B cell (primary cell): ENCODE measurements at regions not wholly inside any gene's neighbourhood (a gene's known extent, or its start where the extent isn't known, plus 50 kb on each side); places are given as distances from the start of the nearest gene placed in this dataset.

Source experiments
- ATAC-seq: fragments of 200-7000 bp; cut with Tn5 transposase; one replicate; pipeline ENCODE4 v1.10.0; 2021; ENCODE audit warnings: low read depth, mild to moderate bottlenecking, moderate number of reproducible peaks, moderate library complexity
- CTCF ChIA-PET: fragments of 350-600 bp; sonication (Branson Sonifier 250); formaldehyde crosslinking; loops from one replicate; lab custom pipeline; 2021; ENCODE audit warnings: antibody characterized with exemption, inconsistent platforms; lab: Charles Lee
- POLR2A ChIA-PET: fragments of 350-600 bp; sonication (Branson Sonifier 250); formaldehyde crosslinking; loops from one replicate; lab custom pipeline; 2021; ENCODE audit warnings: antibody characterized with exemption; lab: Charles Lee
- DNase-seq: peaks from one replicate; pipeline ENCODE4 v3.0.0; 2013
- H2AFZ ChIP-seq: 2 replicates; pipeline ENCODE4 v1.6.1; 2012; ENCODE audit warnings: mild to moderate bottlenecking, low read depth, low read length; ENCODE audit not compliant: insufficient read depth, poor library complexity, severe bottlenecking
- H3K27ac ChIP-seq, 2 donors: 1 replicate in 1 of 2; 2 replicates in 1 of 2; pipeline ENCODE4 v1.5.1; 2012 to 2013; ENCODE audit warnings: low read length in 2 of 2, mild to moderate bottlenecking in 2 of 2, moderate library complexity in 1 of 2
- H3K27me3 ChIP-seq, 4 experiments: fragments of 200-600 bp in 1 of 4; sonication (generic) in 1 of 4; replicated peaks in 1 of 4; 1 replicate in 2 of 4; 2 replicates in 2 of 4; pipeline versions ENCODE4 v1.6.1 to v1.7.0; 2013 to 2016; ENCODE audit warnings: low read length in 3 of 4, mild to moderate bottlenecking in 2 of 4, mixed read lengths in 1 of 4, moderate library complexity in 1 of 4; ENCODE audit not compliant: insufficient read depth in 4 of 4, control insufficient read depth in 3 of 4; ENCODE audit errors: control extremely low read depth in 1 of 4
- H3K36me3 ChIP-seq, 2 experiments: replicated peaks in 1 of 2; 1 replicate in 1 of 2; 2 replicates in 1 of 2; pipeline versions ENCODE4 v1.6.1 to v1.7.1; 2013; ENCODE audit warnings: low read length in 1 of 2; ENCODE audit not compliant: insufficient read depth in 2 of 2, control insufficient read depth in 1 of 2; ENCODE audit errors: control extremely low read depth in 1 of 2, extremely low read depth in 1 of 2
- H3K4me1 ChIP-seq, 2 donors: fragments of 200-600 bp in 1 of 2; sonication (generic) in 1 of 2; 1 replicate in 1 of 2; 2 replicates in 1 of 2; pipeline versions ENCODE4 v1.5.1 to v1.6.1; 2013 to 2017; ENCODE audit warnings: low read length in 2 of 2; ENCODE audit not compliant: control insufficient read depth in 2 of 2, insufficient read depth in 2 of 2
- H3K4me2 ChIP-seq: replicated peaks from 2 replicates; pipeline ENCODE3; 2012; ENCODE audit warnings: mild to moderate bottlenecking, low read depth, low read length; ENCODE audit not compliant: poor library complexity, severe bottlenecking
- H3K4me3 ChIP-seq, 5 experiments: fragments of 200-600 bp in 1 of 5; sonication (generic) in 1 of 5; 1 replicate in 3 of 5; 2 replicates in 2 of 5; pipeline versions ENCODE4 v1.5.1 to v1.7.0; 2011 to 2016; ENCODE audit warnings: low read length in 4 of 5, mild to moderate bottlenecking in 4 of 5, low read depth in 2 of 5, control low read depth in 1 of 5, moderate library complexity in 1 of 5; ENCODE audit not compliant: insufficient read depth in 1 of 5; ENCODE audit errors: control extremely low read depth in 1 of 5, extremely low read depth in 1 of 5
- H3K79me2 ChIP-seq: fragments of 200-600 bp; sonication (generic); one replicate; pipeline ENCODE4 v1.6.0; 2016; ENCODE audit warnings: low read length; ENCODE audit not compliant: control insufficient read depth, insufficient read depth
- H3K9ac ChIP-seq: fragments of 200-600 bp; sonication (generic); 2 replicates; pipeline ENCODE4 v1.6.1; 2017; ENCODE audit warnings: mild to moderate bottlenecking, low read length, moderate library complexity
- H3K9me3 ChIP-seq, 3 donors: one replicate each; pipeline versions ENCODE4 v1.6.1 to v1.7.1; 2013; ENCODE audit warnings: low read length in 2 of 3; ENCODE audit not compliant: control insufficient read depth in 2 of 3, insufficient read depth in 1 of 3; ENCODE audit errors: control extremely low read depth in 1 of 3
- H4K20me1 ChIP-seq: 2 replicates; pipeline ENCODE4 v1.6.0; 2012; ENCODE audit warnings: mild to moderate bottlenecking, low read length; ENCODE audit not compliant: insufficient read depth, control insufficient read depth, poor library complexity, severe bottlenecking
- H3K27ac Mint-ChIP-seq: one replicate; pipeline ENCODE4 v1.8.0; 2021; ENCODE audit warnings: mixed read lengths
- H3K27me3 Mint-ChIP-seq: one replicate; pipeline ENCODE4 v1.8.0; 2021; ENCODE audit warnings: mixed read lengths
- H3K4me1 Mint-ChIP-seq: one replicate; pipeline ENCODE4 v1.8.0; 2021; ENCODE audit warnings: mixed read lengths
- H3K4me3 Mint-ChIP-seq: one replicate; pipeline ENCODE4 v1.8.0; 2021; ENCODE audit warnings: mixed read lengths
- H3K9me3 Mint-ChIP-seq: one replicate; pipeline ENCODE4 v1.8.0; 2022; ENCODE audit warnings: mixed read lengths; ENCODE audit not compliant: insufficient read depth
- CTCF ChIP-seq: fragments of 200-600 bp; IDR thresholded peaks from one replicate; pipeline ENCODE4 v1.8.0; 2022; ENCODE audit warnings: antibody characterized with exemption, mild to moderate bottlenecking
- EZH2 ChIP-seq: IDR thresholded peaks from 2 replicates; pipeline ENCODE4 v1.6.1; 2012; ENCODE audit warnings: borderline replicate concordance, low read depth, mild to moderate bottlenecking, moderate library complexity, low read length; ENCODE audit not compliant: insufficient read depth, poor library complexity, severe bottlenecking
- WGBS: methylation state at CpG from one replicate; pipeline ENCODE4 v1.1.5; 2013; ENCODE audit warnings: missing lambda C conversion rate; ENCODE audit not compliant: insufficient coverage; 5-methylcytosine and 5-hydroxymethylcytosine counted together
- intact Hi-C: fragments of 100-400 bp; cut with micrococcal nuclease; formaldehyde crosslinking; loops from one replicate; pipeline ENCODE4 v1.10.0; 2022

GRCh38 chr14:87387806-87388205 lies 605.2 kb downstream of the GALC start:
- CTCF ChIA-PET, result no interaction called here
- Histone ChIP-seq H3K4me3 (no peak overlapping the region), H3K9ac (no peak overlapping the region), H3K27ac (no peak overlapping the region), H3K27me3 (no peaks in the 10 kb centered on the region), H4K20me1 (no peaks in the 10 kb centered on the region), H3K4me2 (no peak overlapping the region), H3K36me3 (no peaks in the 10 kb centered on the region), H3K4me1 (no peaks in the 10 kb centered on the region), H2AFZ (no peak overlapping the region), H3K79me2 (no peaks in the 10 kb centered on the region), H3K9me3 (peaks cover 0 to 8% (median 0%) of the 10 kb centered on the region in 3 donors)
- no peak for ATAC-seq
- Mint-ChIP-seq H3K9me3 (peaks cover 7% of the 10 kb centered on the region), H3K27ac (no peak overlapping the region), H3K4me1 (no peaks in the 10 kb centered on the region), H3K27me3 (no peaks in the 10 kb centered on the region), H3K4me3 (no peak overlapping the region)
- intact Hi-C loops, result no loop called here
- TF ChIP-seq EZH2 (no peak), CTCF (no peak)
- 94% methylated on average over 3 of the region's 6 CpGs for WGBS
- no peak for DNase-seq
- POLR2A ChIA-PET, result no interaction called here

GRCh38 chr14:87386524-87386923 lies 606.5 kb downstream of the GALC start:
- no peak overlapping the region for H3K4me2 ChIP-seq
- no peak overlapping the region for H3K4me3 ChIP-seq
- ChIA-PET POLR2A (no interaction called here), CTCF (no interaction called here)
- intact Hi-C loops, result no loop called here
- H4K20me1 ChIP-seq, result no peaks in the 10 kb centered on the region
- Mint-ChIP-seq H3K9me3 (peaks cover 11% of the 10 kb centered on the region), H3K27me3 (no peaks in the 10 kb centered on the region), H3K4me1 (no peaks in the 10 kb centered on the region), H3K4me3 (no peak overlapping the region), H3K27ac (no peak overlapping the region)
- DNase-seq (no peak), ATAC-seq (no peak)
- H2AFZ ChIP-seq, result no peak overlapping the region
- no peaks in the 10 kb centered on the region for H3K36me3 ChIP-seq
- H3K4me1 ChIP-seq, result no peaks in the 10 kb centered on the region
- no peak overlapping the region for H3K9ac ChIP-seq
- no peaks in the 10 kb centered on the region for H3K27me3 ChIP-seq
- H3K27ac ChIP-seq, result no peak overlapping the region
- H3K79me2 ChIP-seq, result no peaks in the 10 kb centered on the region
- no peak for TF ChIP-seq CTCF
- TF ChIP-seq EZH2, result no peak
- peaks cover 0 to 8% (median 0%) of the 10 kb centered on the region in 3 donors for H3K9me3 ChIP-seq
